Panc1 (cell line): ENCODE measurements at regions not wholly inside any gene's neighbourhood (a gene's known extent, or its start where the extent isn't known, plus 50 kb on each side); places are given as distances from the start of the nearest gene placed in this dataset.

Experiments
- ATAC-seq: fragments of 200-7000 bp; cut with Tn5 transposase; 2 replicates; pipeline ENCODE4 v1.9.1; 2020; ENCODE audit warnings: mild to moderate bottlenecking, moderate library complexity
- BruUV-seq: library from RNA; stranded (reverse); fragments of 400-500 nt; replicated peaks from 2 replicates; lab custom pipeline; 2021; lab: Mats Ljungman, UMichigan
- CTCF ChIA-PET: fragments of 300-600 bp; sonication (Branson Sonifier 250); formaldehyde crosslinking; loops from one replicate; lab custom pipeline; 2022; ENCODE audit warnings: antibody characterized with exemption; lab: Charles Lee
- POLR2A ChIA-PET: fragments of 300-600 bp; sonication (Branson Sonifier 250); formaldehyde crosslinking; loops from one replicate; lab custom pipeline; 2022; ENCODE audit warnings: antibody characterized with exemption; lab: Charles Lee
- DNase-seq: peaks from one replicate; pipeline ENCODE4 v3.0.0-alpha.2; 2010; ENCODE audit warnings: low read depth, low spot score
- H3K27ac ChIP-seq: 2 replicates; pipeline ENCODE4 v1.5.1; 2011; ENCODE audit warnings: mild to moderate bottlenecking, low read length, inconsistent platforms
- H3K27me3 ChIP-seq: fragments of 200-500 bp; sonication (Bioruptor generic); 2 replicates; pipeline ENCODE4 v1.6.0; 2014; ENCODE audit warnings: low read length, inconsistent platforms; ENCODE audit not compliant: control insufficient read depth, insufficient read depth
- H3K36me3 ChIP-seq: fragments of 200-500 bp; sonication (Bioruptor generic); 2 replicates; pipeline ENCODE4 v1.5.1; 2014; ENCODE audit warnings: inconsistent platforms, mild to moderate bottlenecking, low read length, moderate library complexity; ENCODE audit not compliant: control insufficient read depth, insufficient read depth
- H3K4me1 ChIP-seq: 2 replicates; pipeline ENCODE4 v1.5.1; 2011; ENCODE audit warnings: inconsistent platforms, mild to moderate bottlenecking, low read length, moderate library complexity; ENCODE audit not compliant: control insufficient read depth, insufficient read depth
- H3K4me3 ChIP-seq, 2 experiments: 2 replicates each; pipeline ENCODE4 v1.5.1; 2011 to 2012; ENCODE audit warnings: low read depth in 2 of 2, low read length in 2 of 2, mild to moderate bottlenecking in 2 of 2, inconsistent platforms in 1 of 2, moderate library complexity in 1 of 2
- H3K9me3 ChIP-seq: fragments of 200-500 bp; sonication (Bioruptor generic); 2 replicates; pipeline ENCODE4 v1.5.1; 2014; ENCODE audit warnings: low read depth, mild to moderate bottlenecking, inconsistent platforms, low read length, moderate library complexity; ENCODE audit not compliant: control insufficient read depth, insufficient read depth
- CTCF ChIP-seq: fragments of 450-650 bp; IDR thresholded peaks from 2 replicates; pipeline ENCODE4 v1.5.1; 2017; ENCODE audit warnings: mild to moderate bottlenecking
- POLR2AphosphoS5 ChIP-seq: IDR thresholded peaks from 2 replicates; pipeline ENCODE4 v1.6.1; 2012; ENCODE audit warnings: mild to moderate bottlenecking, low read depth, low read length, moderate library complexity
- REST ChIP-seq, 2 experiments: IDR thresholded peaks; 2 replicates each; pipeline ENCODE4 v1.6.1; 2011 to 2012; ENCODE audit warnings: low read depth in 2 of 2, control low read depth in 1 of 2, low read length in 1 of 2, mild to moderate bottlenecking in 1 of 2, moderate library complexity in 1 of 2; ENCODE audit not compliant: insufficient read depth in 1 of 2
- SIN3A ChIP-seq: IDR thresholded peaks from 2 replicates; pipeline ENCODE4 v1.6.1; 2012; ENCODE audit warnings: low read depth, mild to moderate bottlenecking, low read length, moderate library complexity, borderline replicate concordance; ENCODE audit not compliant: insufficient read depth
- TCF7L2 ChIP-seq: IDR thresholded peaks from 2 replicates; pipeline ENCODE4 v1.6.1; 2011; ENCODE audit warnings: mild to moderate bottlenecking, low read depth, low read length, inconsistent platforms
- in situ Hi-C: cut with HindIII; loops from 2 replicates; pipeline ENCODE4 v1.10.0; 2016; ENCODE audit warnings: low sequenced_read_pairs, low pct_unique_long_range_greater_than_20kb
- intact Hi-C: fragments of 100-400 bp; cut with micrococcal nuclease; formaldehyde crosslinking; loops from one replicate; pipeline ENCODE4 v1.10.0; 2022; ENCODE audit not compliant: unreplicated experiment

- no peak for TF ChIP-seq POLR2AphosphoS5
- H3K4me3 ChIP-seq, result no peak overlapping the region
- DNase-seq, result no peak
- no peaks in the 10 kb centered on the region for H3K9me3 ChIP-seq
- in situ Hi-C loops (no loop called here), intact Hi-C loops (no loop called here)
- no TSS peak for BruUV-seq
- H3K27me3 ChIP-seq, result no peaks in the 10 kb centered on the region
- ChIA-PET POLR2A (no interaction called here), CTCF (no interaction called here)
- no peaks in the 10 kb centered on the region for H3K36me3 ChIP-seq
- H3K4me1 ChIP-seq, result no peaks in the 10 kb centered on the region
- H3K27ac ChIP-seq, result no peak overlapping the region
- ATAC-seq, result no peak
Measured at GRCh38 chr5:116930616-116931015, 356.0 kb upstream of the SEMA6A start.

GRCh38 chr5:116923344-116923743, 348.7 kb upstream of the SEMA6A start:
- H3K27ac ChIP-seq, result no peak overlapping the region
- POLR2A ChIA-PET, result no interaction called here
- in situ Hi-C loops, result no loop called here
- H3K36me3 ChIP-seq, result no peaks in the 10 kb centered on the region
- intact Hi-C loops, result no loop called here
- CTCF ChIA-PET, result no interaction called here
- no peaks in the 10 kb centered on the region for H3K9me3 ChIP-seq
- no TSS peak for BruUV-seq
- DNase-seq (no peak), ATAC-seq (no peak)
- TF ChIP-seq REST (IDR thresholded peaks at IDR 0.05; ENCODE audit: insufficient read depth in 1 of 2, low read depth in 2 of 2, low read length in 1 of 2) (no peak), CTCF (no peak), SIN3A (no peak), POLR2AphosphoS5 (no peak), TCF7L2 (no peak)
- no peaks in the 10 kb centered on the region for H3K4me1 ChIP-seq
- H3K27me3 ChIP-seq, result no peaks in the 10 kb centered on the region
- H3K4me3 ChIP-seq, result no peak overlapping the region

GRCh38 chr5:116922532-116922931, 347.9 kb upstream of the SEMA6A start:
- Histone ChIP-seq H3K4me1 (no peaks in the 10 kb centered on the region), H3K27me3 (no peaks in the 10 kb centered on the region), H3K4me3 (no peak overlapping the region), H3K27ac (no peak overlapping the region), H3K9me3 (no peaks in the 10 kb centered on the region), H3K36me3 (no peaks in the 10 kb centered on the region)
- ChIA-PET CTCF (no interaction called here), POLR2A (no interaction called here)
- TF ChIP-seq TCF7L2 (no peak), POLR2AphosphoS5 (no peak), SIN3A (no peak), CTCF (no peak), REST (IDR thresholded peaks at IDR 0.05; ENCODE audit: insufficient read depth in 1 of 2, low read depth in 2 of 2, low read length in 1 of 2) (no peak)
- in situ Hi-C loops (no loop called here), intact Hi-C loops (no loop called here)
- ATAC-seq, result no peak
- no TSS peak for BruUV-seq
- DNase-seq, result no peak
